ENCODE measurements at regions not wholly inside any gene's neighbourhood (a gene's known extent, or its start where the extent isn't known, plus 50 kb on each side); places are given as distances from the start of the nearest gene placed in this dataset.

- TF ChIP-seq, protein P1, sequence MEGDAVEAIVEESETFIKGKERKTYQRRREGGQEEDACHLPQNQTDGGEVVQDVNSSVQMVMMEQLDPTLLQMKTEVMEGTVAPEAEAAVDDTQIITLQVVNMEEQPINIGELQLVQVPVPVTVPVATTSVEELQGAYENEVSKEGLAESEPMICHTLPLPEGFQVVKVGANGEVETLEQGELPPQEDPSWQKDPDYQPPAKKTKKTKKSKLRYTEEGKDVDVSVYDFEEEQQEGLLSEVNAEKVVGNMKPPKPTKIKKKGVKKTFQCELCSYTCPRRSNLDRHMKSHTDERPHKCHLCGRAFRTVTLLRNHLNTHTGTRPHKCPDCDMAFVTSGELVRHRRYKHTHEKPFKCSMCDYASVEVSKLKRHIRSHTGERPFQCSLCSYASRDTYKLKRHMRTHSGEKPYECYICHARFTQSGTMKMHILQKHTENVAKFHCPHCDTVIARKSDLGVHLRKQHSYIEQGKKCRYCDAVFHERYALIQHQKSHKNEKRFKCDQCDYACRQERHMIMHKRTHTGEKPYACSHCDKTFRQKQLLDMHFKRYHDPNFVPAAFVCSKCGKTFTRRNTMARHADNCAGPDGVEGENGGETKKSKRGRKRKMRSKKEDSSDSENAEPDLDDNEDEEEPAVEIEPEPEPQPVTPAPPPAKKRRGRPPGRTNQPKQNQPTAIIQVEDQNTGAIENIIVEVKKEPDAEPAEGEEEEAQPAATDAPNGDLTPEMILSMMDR (IDR thresholded peaks at IDR 0.05): no peak
- TF ChIP-seq POLR2A (IDR thresholded peaks at IDR 0.05): no peak
Observed at GRCh38 chr14:58824796-58825195, 187.0 kb downstream of the DACT1 start.
